ENCODE measurements at regions not wholly inside any gene's neighbourhood (a gene's known extent, or its start where the extent isn't known, plus 50 kb on each side); places are given as distances from the start of the nearest gene placed in this dataset.

- H3K9me3 ChIP-seq (replicated peaks in 1 of 3), result no peaks in the 10 kb centered on the region
Measured at GRCh38 chr5:102138243-102138653, 157.8 kb downstream of the SLCO4C1 start.

GRCh38 chr5:102130890-102131289 lies 165.2 kb downstream of the SLCO4C1 start:
- WGBS, 4 donors, result 76 to 96% (median 84%) methylated on average over 3 of the region's 3 CpGs
- Histone ChIP-seq H3K4me3 (no peak overlapping the region), H3K27ac (no peak overlapping the region), H3K27me3 (no peaks in the 10 kb centered on the region), H3K36me3 (replicated peaks in 1 of 2) (no peaks in the 10 kb centered on the region), H3K4me1 (replicated peaks in 1 of 2) (no peaks in the 10 kb centered on the region), H3K9me3 (replicated peaks in 1 of 3) (no peaks in the 10 kb centered on the region)
- no peak for DNase-seq
- intact Hi-C loops (cut with DNase I), result no loop called here
- TF ChIP-seq POLR2A (IDR thresholded peaks at IDR 0.05), result no peak
- no peak for TF ChIP-seq CTCF (IDR thresholded peaks at IDR 0.05)

More at GRCh38 chr5:102138243-102138653, 157.8 kb downstream of the SLCO4C1 start:
- Histone ChIP-seq H3K4me3 (no peak overlapping the region), H3K36me3 (replicated peaks in 1 of 2) (no peaks in the 10 kb centered on the region), H3K27me3 (no peaks in the 10 kb centered on the region), H3K4me1 (replicated peaks in 1 of 2) (no peaks in the 10 kb centered on the region), H3K27ac (no peak overlapping the region)
- TF ChIP-seq POLR2A (IDR thresholded peaks at IDR 0.05), result no peak
- WGBS, 4 donors, result 76 to 92% (median 81%) methylated on average over 4 of the region's 4 CpGs
- intact Hi-C loops (cut with DNase I), result no loop called here
- DNase-seq, result no peak

GRCh38 chr5:102130386-102130785 lies 165.7 kb downstream of the SLCO4C1 start:
- no peak for TF ChIP-seq POLR2A (IDR thresholded peaks at IDR 0.05)
- no peak for TF ChIP-seq CTCF (IDR thresholded peaks at IDR 0.05)
- H3K27ac ChIP-seq, result no peak overlapping the region
- DNase-seq, result no peak
- no peak overlapping the region for H3K4me3 ChIP-seq
- H3K36me3 ChIP-seq (replicated peaks in 1 of 2), result no peaks in the 10 kb centered on the region
- H3K4me1 ChIP-seq (replicated peaks in 1 of 2), result no peaks in the 10 kb centered on the region
- H3K27me3 ChIP-seq, result no peaks in the 10 kb centered on the region
- 78 to 87% (median 82%) methylated on average over 5 of the region's 5 CpGs for WGBS, 4 donors
- intact Hi-C loops (cut with DNase I), result no loop called here
- no peaks in the 10 kb centered on the region for H3K9me3 ChIP-seq (replicated peaks in 1 of 3)

- Histone ChIP-seq H3K27me3 (no peaks in the 10 kb centered on the region), H3K4me3 (no peak overlapping the region), H3K4me1 (replicated peaks in 1 of 2) (no peaks in the 10 kb centered on the region), H3K27ac (no peak overlapping the region), H3K9me3 (replicated peaks in 1 of 3) (no peaks in the 10 kb centered on the region), H3K36me3 (replicated peaks in 1 of 2) (no peaks in the 10 kb centered on the region)
- DNase-seq, result no peak
- WGBS, 4 donors, result 64 to 70% (median 68%) methylated on average over 3 of the region's 3 CpGs
- TF ChIP-seq CTCF (IDR thresholded peaks at IDR 0.05) (no peak), POLR2A (IDR thresholded peaks at IDR 0.05) (no peak)
- intact Hi-C loops (cut with DNase I), result no loop called here
Measured at GRCh38 chr5:102119252-102119651, 176.8 kb downstream of the SLCO4C1 start.

- DNase-seq, result no peak
- Histone ChIP-seq H3K9me3 (replicated peaks in 1 of 3) (no peaks in the 10 kb centered on the region), H3K4me3 (no peak overlapping the region), H3K36me3 (replicated peaks in 1 of 2) (no peaks in the 10 kb centered on the region), H3K4me1 (replicated peaks in 1 of 2) (no peaks in the 10 kb centered on the region), H3K27ac (no peak overlapping the region), H3K27me3 (no peaks in the 10 kb centered on the region)
- TF ChIP-seq CTCF (IDR thresholded peaks at IDR 0.05), result no peak
- TF ChIP-seq POLR2A (IDR thresholded peaks at IDR 0.05), result no peak
- intact Hi-C loops (cut with DNase I), result no loop called here
- 51 to 63% (median 58%) methylated on average over 1 of the region's 1 CpG for WGBS, 4 donors
Measured at GRCh38 chr5:102115736-102116135, 180.3 kb downstream of the SLCO4C1 start.

All from adrenal gland (tissue), 9 donors.